Loucy (cell line): ENCODE measurements at regions not wholly inside any gene's neighbourhood (a gene's known extent, or its start where the extent isn't known, plus 50 kb on each side); places are given as distances from the start of the nearest gene placed in this dataset.

Source experiments
- H2AFZ ChIP-seq: fragments of 200-600 bp; sonication (generic); 2 replicates; pipeline ENCODE4 v1.6.0; 2016; ENCODE audit warnings: antibody characterized with exemption, mild to moderate bottlenecking, low read length, moderate library complexity
- H3F3A ChIP-seq: fragments of 200-600 bp; 2 replicates; pipeline ENCODE4 v1.6.0; 2016; ENCODE audit warnings: antibody characterized with exemption, low read depth, mild to moderate bottlenecking
- H3K27me3 ChIP-seq: fragments of 200-600 bp; sonication (generic); 2 replicates; pipeline ENCODE4 v1.6.1; 2014; ENCODE audit warnings: low read length, mild to moderate bottlenecking; ENCODE audit not compliant: insufficient read depth, poor library complexity, severe bottlenecking
- H3K36me3 ChIP-seq: fragments of 200-600 bp; sonication (generic); 2 replicates; pipeline ENCODE4 v1.6.1; 2016; ENCODE audit warnings: low read length; ENCODE audit not compliant: insufficient read depth
- H3K4me1 ChIP-seq: fragments of 200-600 bp; sonication (generic); 2 replicates; pipeline ENCODE4 v1.5.1; 2014; ENCODE audit warnings: low read length, mild to moderate bottlenecking; ENCODE audit not compliant: insufficient read depth, poor library complexity, severe bottlenecking
- H3K4me2 ChIP-seq: fragments of 200-600 bp; sonication (generic); 2 replicates; pipeline ENCODE4 v1.6.0; 2014; ENCODE audit warnings: antibody characterized with exemption, low read length, low read depth, mild to moderate bottlenecking; ENCODE audit not compliant: poor library complexity, severe bottlenecking
- H3K4me3 ChIP-seq: fragments of 200-600 bp; sonication (generic); 2 replicates; pipeline ENCODE4 v1.5.1; 2014; ENCODE audit warnings: low read length, mild to moderate bottlenecking, mixed read lengths; ENCODE audit not compliant: poor library complexity, severe bottlenecking
- H3K79me2 ChIP-seq: fragments of 200-600 bp; sonication (generic); 2 replicates; pipeline ENCODE4 v1.6.1; 2014; ENCODE audit warnings: low read length; ENCODE audit not compliant: insufficient read depth
- H3K9ac ChIP-seq: fragments of 200-600 bp; sonication (generic); 2 replicates; pipeline ENCODE4 v1.6.0; 2014; ENCODE audit warnings: mild to moderate bottlenecking, low read depth, low read length, moderate library complexity; ENCODE audit not compliant: poor library complexity, severe bottlenecking
- H3K9me2 ChIP-seq: fragments of 200-600 bp; sonication (generic); replicated peaks from 2 replicates; pipeline ENCODE4 v1.6.1; 2016; ENCODE audit warnings: low read depth, low read length, mixed read lengths
- H3K9me3 ChIP-seq: fragments of 200-600 bp; sonication (generic); 2 replicates; pipeline ENCODE4 v1.6.1; 2014; ENCODE audit warnings: mild to moderate bottlenecking, antibody characterized with exemption, low read length, low read depth; ENCODE audit not compliant: insufficient read depth
- H4K20me1 ChIP-seq: fragments of 200-600 bp; sonication (generic); 2 replicates; pipeline ENCODE4 v1.6.0; 2014; ENCODE audit warnings: antibody characterized with exemption, low read length, mild to moderate bottlenecking; ENCODE audit not compliant: insufficient read depth, poor library complexity, severe bottlenecking
- CTCF ChIP-seq: fragments of 200-600 bp; sonication (generic); conservative IDR thresholded peaks from 2 replicates; pipeline ENCODE4 v1.5.1; 2014; ENCODE audit warnings: mild to moderate bottlenecking, antibody characterized with exemption, low read length
- EZH2phosphoT487 ChIP-seq: fragments of 200-600 bp; IDR thresholded peaks from 2 replicates; pipeline ENCODE4 v1.6.1; 2018; ENCODE audit warnings: antibody characterized with exemption, mild to moderate bottlenecking, moderate library complexity, borderline replicate concordance

- Histone ChIP-seq H3K27me3 (no peaks in the 10 kb centered on the region), H3K4me2 (no peak overlapping the region), H3K9me2 (no peaks in the 10 kb centered on the region), H3K9me3 (no peaks in the 10 kb centered on the region), H3K79me2 (no peaks in the 10 kb centered on the region), H3K36me3 (no peaks in the 10 kb centered on the region), H4K20me1 (no peaks in the 10 kb centered on the region), H3F3A (no peaks in the 10 kb centered on the region), H3K4me3 (no peak overlapping the region), H3K9ac (no peak overlapping the region), H2AFZ (no peak overlapping the region), H3K4me1 (no peaks in the 10 kb centered on the region)
- no peak for TF ChIP-seq EZH2phosphoT487
- no peak for TF ChIP-seq CTCF
Measured at GRCh38 chr11:23232652-23233051, 372.4 kb upstream of the CCDC179 start.

GRCh38 chr11:23233075-23233474 is 372.8 kb upstream of the CCDC179 start:
- H3F3A ChIP-seq, result no peaks in the 10 kb centered on the region
- TF ChIP-seq EZH2phosphoT487, result no peak
- no peak for TF ChIP-seq CTCF

DNA sequence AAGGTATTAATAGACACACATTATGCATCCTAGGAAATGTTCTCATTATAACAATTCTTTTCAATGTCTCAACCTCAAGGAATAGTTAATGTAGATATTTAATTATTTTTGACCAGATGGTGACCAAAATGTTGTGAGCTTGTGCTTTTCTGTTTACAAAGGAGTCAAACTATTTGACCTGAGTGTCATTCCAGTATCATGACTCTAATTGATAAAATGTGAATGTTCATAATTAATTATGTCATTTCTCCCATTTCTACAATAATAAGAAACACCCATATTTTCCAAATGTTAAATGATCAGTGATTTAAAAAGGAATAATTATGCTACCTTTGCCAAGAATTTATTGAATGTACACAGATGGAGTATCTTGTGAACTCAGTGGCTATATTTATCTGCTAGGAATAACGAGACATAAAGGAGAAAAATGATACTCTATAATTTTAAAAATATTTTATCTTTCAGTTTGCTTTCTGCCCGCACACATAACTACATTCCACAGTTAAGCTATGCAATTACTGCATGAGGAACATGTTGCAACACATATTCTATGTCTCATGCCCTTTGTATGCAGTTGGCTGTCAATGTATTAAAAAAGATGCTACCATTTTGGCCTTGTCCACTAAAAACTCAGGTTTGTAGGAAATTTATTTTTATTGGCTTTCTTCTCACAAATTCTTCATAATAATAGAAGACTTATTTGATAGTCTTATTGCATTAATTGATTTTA is 376.7 kb upstream of the CCDC179 start:
- TF ChIP-seq EZH2phosphoT487 (no peak), CTCF (no peak)
- H3K27me3 ChIP-seq, result no peaks in the 10 kb centered on the region
- no peak overlapping the region for H3K4me2 ChIP-seq
- H4K20me1 ChIP-seq, result no peaks in the 10 kb centered on the region
- H3K9ac ChIP-seq, result no peak overlapping the region
- no peaks in the 10 kb centered on the region for H3K36me3 ChIP-seq
- no peaks in the 10 kb centered on the region for H3K79me2 ChIP-seq
- H3K9me2 ChIP-seq, result no peaks in the 10 kb centered on the region
- no peak overlapping the region for H3K4me3 ChIP-seq
- H2AFZ ChIP-seq, result no peak overlapping the region
- H3K4me1 ChIP-seq, result no peaks in the 10 kb centered on the region
- no peaks in the 10 kb centered on the region for H3K9me3 ChIP-seq
- H3F3A ChIP-seq, result no peaks in the 10 kb centered on the region

More at GRCh38 chr11:23233075-23233474, 372.8 kb upstream of the CCDC179 start:
- no peaks in the 10 kb centered on the region for H3K4me1 ChIP-seq
- H4K20me1 ChIP-seq, result no peaks in the 10 kb centered on the region
- H3K79me2 ChIP-seq, result no peaks in the 10 kb centered on the region
- no peaks in the 10 kb centered on the region for H3K36me3 ChIP-seq
- H3K9me3 ChIP-seq, result no peaks in the 10 kb centered on the region
- H3K4me2 ChIP-seq, result no peak overlapping the region
- H3K9ac ChIP-seq, result no peak overlapping the region
- H3K9me2 ChIP-seq, result no peaks in the 10 kb centered on the region
- no peak overlapping the region for H3K4me3 ChIP-seq
- no peak overlapping the region for H2AFZ ChIP-seq
- no peaks in the 10 kb centered on the region for H3K27me3 ChIP-seq
